Mesothelial cell of epicardium (in vitro differentiated cells): ENCODE measurements at regions not wholly inside any gene's neighbourhood (a gene's known extent, or its start where the extent isn't known, plus 50 kb on each side); places are given as distances from the start of the nearest gene placed in this dataset.

ENCODE experiments used
- DNase-seq, 2 experiments: peaks; one replicate each; pipeline ENCODE4 v3.0.0; 2021; ENCODE audit warnings: low spot score in 2 of 2; ENCODE audit not compliant: unreplicated experiment in 2 of 2
- H3K27ac Mint-ChIP-seq: 2 replicates; pipeline ENCODE4 v1.8.0; 2021; ENCODE audit warnings: mixed read lengths
- H3K27me3 Mint-ChIP-seq: 2 replicates; pipeline ENCODE4 v1.8.0; 2021; ENCODE audit warnings: low read depth, mixed read lengths
- H3K36me3 Mint-ChIP-seq: 2 replicates; pipeline ENCODE4 v1.8.0; 2021; ENCODE audit warnings: mixed read lengths
- H3K4me1 Mint-ChIP-seq: 2 replicates; pipeline ENCODE4 v1.8.0; 2021; ENCODE audit warnings: mixed read lengths
- H3K4me3 Mint-ChIP-seq: 2 replicates; pipeline ENCODE4 v1.8.0; 2021; ENCODE audit warnings: mild to moderate bottlenecking, moderate library complexity, mixed read lengths
- H3K9me3 Mint-ChIP-seq: 2 replicates; pipeline ENCODE4 v1.8.0; 2021; ENCODE audit warnings: mixed read lengths
- TF ChIP-seq, protein P1 (sequence below): fragments of 200-600 bp; sonication (generic); IDR thresholded peaks from one replicate; pipeline ENCODE4 v1.5.0; 2021; ENCODE audit warnings: antibody characterized with exemption; ENCODE audit not compliant: unreplicated experiment

- peaks cover 3% of the 10 kb centered on the region for H3K36me3 Mint-ChIP-seq
- peaks cover 10% of the 10 kb centered on the region for H3K9me3 Mint-ChIP-seq
- TF ChIP-seq, protein P1, sequence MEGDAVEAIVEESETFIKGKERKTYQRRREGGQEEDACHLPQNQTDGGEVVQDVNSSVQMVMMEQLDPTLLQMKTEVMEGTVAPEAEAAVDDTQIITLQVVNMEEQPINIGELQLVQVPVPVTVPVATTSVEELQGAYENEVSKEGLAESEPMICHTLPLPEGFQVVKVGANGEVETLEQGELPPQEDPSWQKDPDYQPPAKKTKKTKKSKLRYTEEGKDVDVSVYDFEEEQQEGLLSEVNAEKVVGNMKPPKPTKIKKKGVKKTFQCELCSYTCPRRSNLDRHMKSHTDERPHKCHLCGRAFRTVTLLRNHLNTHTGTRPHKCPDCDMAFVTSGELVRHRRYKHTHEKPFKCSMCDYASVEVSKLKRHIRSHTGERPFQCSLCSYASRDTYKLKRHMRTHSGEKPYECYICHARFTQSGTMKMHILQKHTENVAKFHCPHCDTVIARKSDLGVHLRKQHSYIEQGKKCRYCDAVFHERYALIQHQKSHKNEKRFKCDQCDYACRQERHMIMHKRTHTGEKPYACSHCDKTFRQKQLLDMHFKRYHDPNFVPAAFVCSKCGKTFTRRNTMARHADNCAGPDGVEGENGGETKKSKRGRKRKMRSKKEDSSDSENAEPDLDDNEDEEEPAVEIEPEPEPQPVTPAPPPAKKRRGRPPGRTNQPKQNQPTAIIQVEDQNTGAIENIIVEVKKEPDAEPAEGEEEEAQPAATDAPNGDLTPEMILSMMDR = no peak
- H3K4me1 Mint-ChIP-seq = no peaks in the 10 kb centered on the region
- no peak for DNase-seq
- H3K27ac Mint-ChIP-seq = no peak overlapping the region
- H3K27me3 Mint-ChIP-seq = no peaks in the 10 kb centered on the region
- no peak overlapping the region for H3K4me3 Mint-ChIP-seq
Measured at GRCh38 chr4:180394730-180395129, 1848.5 kb upstream of the TENM3 start.

- DNase-seq = no peak
- TF ChIP-seq, protein P1 = no peak
- no peak overlapping the region for H3K4me3 Mint-ChIP-seq
- H3K27me3 Mint-ChIP-seq = no peaks in the 10 kb centered on the region
- H3K27ac Mint-ChIP-seq = no peak overlapping the region
- H3K9me3 Mint-ChIP-seq = peaks cover 3% of the 10 kb centered on the region
- H3K36me3 Mint-ChIP-seq = peaks cover 16% of the 10 kb centered on the region
- H3K4me1 Mint-ChIP-seq = no peaks in the 10 kb centered on the region
Measured at GRCh38 chr4:180398564-180398963, 1844.6 kb upstream of the TENM3 start.

GRCh38 chr4:180407275-180407885, 1835.8 kb upstream of the TENM3 start:
- DNase-seq = no peak
- Mint-ChIP-seq H3K36me3 (peaks cover 4% of the 10 kb centered on the region), H3K9me3 (peaks cover 6% of the 10 kb centered on the region), H3K27ac (no peak overlapping the region), H3K27me3 (no peaks in the 10 kb centered on the region), H3K4me1 (no peaks in the 10 kb centered on the region), H3K4me3 (no peak overlapping the region)
- TF ChIP-seq, protein P1 = no peak

DNA sequence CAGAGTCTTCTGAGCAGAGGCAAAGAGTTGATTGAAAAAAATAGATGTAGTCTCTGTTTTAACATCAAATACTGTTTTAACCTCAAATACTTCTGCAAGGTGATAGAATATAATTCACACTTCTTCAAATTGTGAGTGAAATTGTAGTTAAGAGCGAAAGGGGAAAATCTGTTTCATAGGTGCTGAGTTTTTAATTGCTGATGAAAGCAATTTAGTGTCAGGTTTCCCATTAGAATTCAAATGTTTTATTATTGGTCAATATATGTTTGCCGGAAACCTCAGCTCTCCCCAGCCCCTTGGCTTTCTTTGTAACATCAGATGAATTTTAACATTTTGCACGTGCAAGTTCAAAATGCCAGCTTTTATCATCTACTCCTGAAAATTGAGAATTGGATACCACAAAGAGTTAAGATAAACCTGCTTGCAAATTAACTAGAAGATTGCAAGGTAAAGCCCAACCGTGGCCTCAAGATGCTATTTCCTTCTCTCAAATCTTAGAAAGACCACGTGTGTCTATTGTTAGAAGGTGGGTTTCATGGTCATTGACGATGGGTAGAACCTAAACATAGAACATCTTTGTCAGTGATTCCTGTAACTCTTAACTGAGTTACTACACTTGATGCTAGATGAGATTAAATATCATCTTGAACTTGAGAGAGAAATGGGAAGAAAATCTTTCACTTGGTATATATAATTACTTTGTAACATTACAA, 1824.2 kb upstream of the TENM3 start:
- Mint-ChIP-seq H3K27me3 (no peaks in the 10 kb centered on the region), H3K4me1 (peaks cover 11% of the 10 kb centered on the region), H3K9me3 (no peaks in the 10 kb centered on the region), H3K27ac (no peak overlapping the region), H3K36me3 (no peaks in the 10 kb centered on the region), H3K4me3 (no peak overlapping the region)
- no peak for DNase-seq
- TF ChIP-seq, protein P1 = no peak

DNA sequence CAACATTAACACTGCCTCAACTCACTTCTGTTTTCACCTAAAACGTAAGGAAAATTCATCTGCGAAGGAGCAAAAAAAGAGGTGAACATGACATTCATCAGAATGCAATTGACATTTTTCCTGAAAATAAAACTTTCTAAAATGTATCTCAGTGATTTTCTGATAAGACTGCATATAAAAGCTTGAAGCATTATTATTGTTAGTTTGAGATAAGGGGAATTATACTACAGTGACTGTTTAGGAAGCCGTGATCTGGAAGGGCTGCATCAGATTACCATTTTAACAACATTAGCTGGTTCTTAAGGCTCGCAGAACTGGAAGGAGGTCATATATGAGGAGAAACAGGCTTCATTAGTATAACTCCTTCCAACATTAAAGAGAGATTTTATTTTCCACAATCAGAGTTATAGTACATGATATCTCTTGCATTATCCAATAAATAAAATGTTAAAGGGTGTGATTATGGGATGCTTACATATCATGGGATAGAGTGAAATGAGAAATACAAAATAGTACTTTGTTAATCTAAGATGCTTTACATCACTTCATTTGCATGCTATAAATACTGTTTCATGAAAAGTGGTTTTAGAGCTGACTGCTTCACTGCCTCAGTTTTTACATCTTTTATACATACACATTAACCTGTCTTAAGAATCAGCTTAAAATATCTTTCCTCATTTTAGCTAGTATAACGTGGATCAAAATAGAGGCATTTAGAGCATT, 1820.1 kb upstream of the TENM3 start:
- Mint-ChIP-seq H3K4me3 (no peak overlapping the region), H3K36me3 (no peaks in the 10 kb centered on the region), H3K9me3 (no peaks in the 10 kb centered on the region), H3K27ac (no peak overlapping the region), H3K27me3 (no peaks in the 10 kb centered on the region), H3K4me1 (peaks cover 11% of the 10 kb centered on the region)
- TF ChIP-seq, protein P1 = no peak
- DNase-seq = no peak
